CD4-positive, alpha-beta T cell treated with Interleukin-1 beta for 1 hour (primary cell): ENCODE measurements at regions not wholly inside any gene's neighbourhood (a gene's known extent, or its start where the extent isn't known, plus 50 kb on each side); places are given as distances from the start of the nearest gene placed in this dataset.
A peak's percentile ranks its signal among the peaks of the same experiment; 100 is the strongest.

Experiments
- DNase-seq, 2 donors: peaks; one replicate each; pipeline ENCODE4 v3.0.0-alpha.2; 2020 to 2022

GRCh38 chr3:127483902-127484591 is 106.5 kb downstream of the TPRA1 start:
- peak in 1 of 2 donors; percentile 11 for DNase-seq

- DNase-seq = no peak
These were observed 107.4 kb downstream of the TPRA1 start for GRCh38 chr3:127483005-127483641.

DNA sequence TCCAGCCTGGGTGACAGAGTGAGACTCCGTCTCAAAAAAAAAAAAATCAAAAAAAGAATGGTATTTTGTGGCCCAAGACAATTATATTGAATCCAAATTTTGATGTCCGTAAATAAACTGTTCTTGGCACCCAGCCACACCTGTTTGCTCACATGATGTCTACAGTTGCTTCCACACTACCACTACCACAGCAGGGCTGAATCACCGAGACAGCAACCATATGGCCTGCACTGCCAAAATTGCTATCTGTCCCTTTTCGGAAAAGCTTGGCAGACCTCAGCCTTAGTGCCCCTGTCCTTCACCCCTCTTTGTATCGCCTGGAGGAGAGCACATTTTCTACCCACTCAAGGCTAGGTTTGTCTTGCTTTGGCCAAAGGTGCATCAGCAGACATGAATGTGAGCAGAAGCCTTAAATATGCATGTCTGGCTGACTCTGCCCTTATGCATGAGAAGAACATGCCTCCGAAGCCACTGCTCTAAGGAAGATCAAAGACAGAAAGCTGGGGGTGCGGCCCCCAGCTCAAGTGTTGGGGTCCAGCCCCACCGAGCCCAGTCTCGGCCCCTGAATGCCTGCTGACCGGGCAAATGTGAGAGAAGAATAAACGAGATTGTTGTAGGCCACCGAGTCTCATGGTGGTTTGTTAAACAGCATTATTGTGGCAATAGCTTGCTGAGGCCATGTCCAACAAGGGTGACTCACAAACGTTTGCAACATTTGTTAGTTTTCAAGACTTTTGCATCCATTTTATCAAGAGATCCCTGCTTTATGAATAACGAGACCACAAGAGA is 108.1 kb downstream of the TPRA1 start:
- DNase-seq = no peak

- no peak for DNase-seq
These were observed 110.2 kb downstream of the TPRA1 start for GRCh38 chr3:127480196-127480954.

DNA sequence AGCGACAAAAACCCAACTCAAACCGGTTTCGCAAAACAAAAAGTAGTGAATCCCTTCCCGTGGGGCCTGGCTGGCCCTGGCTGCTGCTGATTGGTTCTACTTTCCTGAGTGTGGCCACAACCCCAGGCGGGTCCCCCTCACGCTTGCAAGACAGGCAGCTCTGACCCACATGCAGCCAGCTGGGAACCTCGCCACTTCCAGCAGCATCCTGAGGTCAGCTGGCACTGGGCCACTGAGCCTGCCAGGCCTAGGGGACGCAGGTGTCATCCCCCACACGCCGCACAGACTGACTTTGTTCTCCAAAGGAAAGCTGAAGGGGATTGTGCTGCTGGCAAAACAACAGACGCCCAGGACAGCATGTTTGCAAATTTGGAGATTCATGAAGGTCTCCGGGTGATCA is 111.1 kb downstream of the TPRA1 start:
- no peak for DNase-seq

DNA sequence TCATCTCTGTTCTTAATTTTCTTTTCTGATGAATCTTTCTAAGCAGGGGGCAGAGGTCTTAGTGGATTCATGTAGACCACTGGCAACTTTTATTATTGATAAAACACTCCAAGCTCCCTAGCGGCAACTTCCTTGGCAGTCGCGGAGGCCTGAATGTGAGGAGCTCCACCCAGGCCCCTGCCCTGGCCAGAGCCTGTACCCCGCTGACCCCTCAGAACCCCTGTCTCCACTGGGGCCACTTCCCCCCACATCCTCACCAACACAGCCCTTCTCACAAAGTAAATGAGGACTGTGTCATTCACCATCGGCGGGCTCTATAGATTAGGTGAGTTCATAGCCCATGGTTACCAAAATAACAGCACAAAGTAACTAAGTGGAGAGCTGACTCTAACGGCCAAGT is 111.6 kb downstream of the TPRA1 start:
- no peak for DNase-seq

DNA sequence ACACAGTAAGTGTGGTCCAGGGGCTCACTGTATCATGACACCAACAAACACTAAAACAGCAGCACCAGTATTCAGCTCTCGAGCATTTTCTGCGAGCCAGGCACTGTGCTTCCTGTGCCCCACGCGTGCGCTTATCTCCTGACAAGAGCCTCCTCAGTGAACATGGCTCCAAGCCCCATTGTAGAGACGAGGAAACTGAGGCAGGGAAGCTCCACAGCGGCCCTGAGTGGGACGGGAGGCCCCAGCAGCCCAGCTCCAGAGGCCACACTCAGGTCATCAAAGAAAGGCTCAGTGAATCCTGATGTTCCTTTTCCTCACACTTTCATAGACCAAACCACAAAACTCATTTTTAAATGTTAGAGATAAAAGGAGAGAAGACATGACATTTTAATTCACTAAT is 113.1 kb downstream of the TPRA1 start:
- no peak for DNase-seq

- no peak for DNase-seq
These were observed 113.6 kb downstream of the TPRA1 start for GRCh38 chr3:127476936-127477335.

GRCh38 chr3:127475975-127476705 is 114.4 kb downstream of the TPRA1 start:
- DNase-seq = no peak

- DNase-seq = no peak
These were observed 115.1 kb downstream of the TPRA1 start for GRCh38 chr3:127475391-127475790.

DNA sequence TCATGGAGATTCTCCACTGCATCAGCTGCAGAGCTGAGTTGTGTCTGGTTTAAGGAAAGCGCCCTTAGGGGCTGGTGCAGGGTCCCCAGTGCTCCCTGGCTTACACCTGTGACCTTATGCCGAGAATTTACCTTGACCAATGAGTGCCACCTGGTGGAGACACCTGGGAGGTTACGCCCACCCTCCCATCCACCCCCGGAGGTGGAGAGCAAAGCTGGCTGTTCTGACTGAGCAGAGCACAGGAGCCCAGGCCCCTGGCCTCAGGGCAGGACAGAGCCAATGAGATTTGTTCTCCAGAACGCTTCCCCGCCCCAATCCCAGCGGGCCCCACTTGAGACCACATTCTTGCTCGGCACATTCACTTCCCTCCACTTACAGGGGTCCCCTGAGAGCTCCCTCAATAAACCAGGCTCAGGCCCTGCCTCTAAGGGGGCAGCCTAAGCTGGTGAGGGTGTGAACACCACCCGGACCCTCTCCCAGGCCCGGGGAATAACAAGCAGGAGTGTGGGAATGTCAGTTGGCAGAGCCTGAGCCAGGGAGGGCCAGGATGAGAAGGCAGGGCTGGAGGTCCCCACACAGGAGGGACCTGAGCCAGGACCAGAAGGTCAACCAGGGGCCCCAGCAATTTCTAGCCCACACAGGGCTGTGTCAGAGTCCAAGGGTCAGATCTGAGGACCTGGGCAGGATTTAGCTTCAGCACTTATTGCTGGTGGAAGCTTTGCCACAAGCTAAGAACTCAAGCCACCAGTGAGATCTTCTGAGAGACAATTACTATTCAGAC is 117.1 kb downstream of the TPRA1 start:
- DNase-seq = no peak

DNA sequence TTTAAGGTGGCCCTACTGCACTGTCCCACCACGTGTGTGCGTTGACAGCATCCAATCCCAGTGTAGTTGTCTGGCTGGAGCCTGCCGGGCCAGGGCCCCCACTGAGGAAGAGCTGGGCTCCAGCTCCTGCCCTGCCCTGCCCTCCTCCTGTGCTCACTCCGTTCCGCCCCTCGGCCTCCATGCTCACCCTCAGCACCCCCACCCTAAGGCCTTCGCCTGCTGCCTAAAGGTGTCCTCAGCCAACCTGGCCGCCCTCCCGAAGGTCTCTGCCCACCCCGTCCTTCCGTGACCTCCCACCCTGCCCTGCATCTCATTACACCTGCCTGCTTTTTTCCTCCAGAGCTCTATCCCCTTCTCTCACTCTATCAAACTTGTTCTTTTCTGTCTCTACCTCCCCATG is 118.0 kb downstream of the TPRA1 start:
- DNase-seq = no peak

DNA sequence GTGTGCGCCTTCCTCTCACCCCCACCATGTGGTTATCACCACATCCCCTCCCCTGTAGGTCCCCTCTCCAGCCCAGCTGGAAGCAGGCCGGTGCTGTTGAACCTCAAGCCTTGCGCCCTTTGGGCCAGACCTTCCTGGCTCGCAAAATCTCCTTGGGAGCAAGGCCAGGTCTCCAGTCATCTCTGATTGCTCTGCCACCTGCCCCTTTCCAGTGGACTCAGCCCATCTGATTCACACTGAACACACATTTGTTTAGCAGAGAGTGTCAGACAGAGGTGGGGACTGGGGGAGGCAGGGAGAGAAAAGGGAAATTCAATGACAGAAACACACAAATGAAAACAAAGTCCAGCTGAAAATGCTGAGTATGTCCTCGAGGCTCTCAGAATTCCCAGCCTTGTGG is 119.4 kb downstream of the TPRA1 start:
- DNase-seq = no peak

DNA sequence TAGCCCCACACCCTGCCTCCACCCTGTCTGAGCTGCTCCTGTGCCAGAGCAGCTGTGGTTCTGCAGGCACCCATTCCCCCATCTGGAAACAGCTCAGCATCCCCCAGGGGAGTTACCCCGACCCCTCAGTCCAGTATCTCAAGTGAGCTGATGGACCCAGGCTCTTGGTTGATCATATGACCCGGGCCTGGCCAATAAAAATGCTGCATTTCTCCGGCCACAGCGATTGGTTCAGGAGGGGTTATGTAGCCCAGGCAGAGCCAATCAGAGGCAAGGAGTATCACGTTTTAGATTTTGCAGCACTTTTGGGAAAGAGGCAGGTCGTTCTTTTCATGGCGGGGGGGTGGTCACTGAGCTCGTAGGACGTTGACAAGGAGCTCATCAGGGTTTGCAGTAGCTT is 120.8 kb downstream of the TPRA1 start:
- DNase-seq = no peak

GRCh38 chr3:127467391-127467790 is 123.1 kb downstream of the TPRA1 start:
- DNase-seq = no peak

DNA sequence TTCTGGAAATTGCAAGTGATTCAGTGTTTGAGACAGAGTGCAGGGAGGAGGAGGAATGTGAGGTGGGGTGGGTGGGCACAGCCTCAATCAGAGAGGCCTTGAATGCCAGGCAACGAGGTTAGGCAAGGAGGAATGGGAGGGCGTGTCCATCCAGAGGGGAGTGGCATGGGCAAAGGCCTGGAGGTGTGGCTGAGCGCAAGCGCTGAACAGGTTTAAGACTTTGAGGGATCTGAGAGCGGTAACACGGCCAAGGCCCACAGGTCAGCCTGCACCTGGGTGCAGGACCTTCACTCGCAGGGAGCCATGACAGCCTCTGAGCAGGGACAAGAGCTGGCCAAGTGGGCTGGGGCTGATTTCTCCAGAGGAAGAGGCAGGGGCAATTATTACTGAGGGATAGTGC is 125.9 kb downstream of the TPRA1 start:
- DNase-seq = no peak

- DNase-seq = no peak
These were observed 128.3 kb downstream of the TPRA1 start for GRCh38 chr3:127462111-127462655.

DNA sequence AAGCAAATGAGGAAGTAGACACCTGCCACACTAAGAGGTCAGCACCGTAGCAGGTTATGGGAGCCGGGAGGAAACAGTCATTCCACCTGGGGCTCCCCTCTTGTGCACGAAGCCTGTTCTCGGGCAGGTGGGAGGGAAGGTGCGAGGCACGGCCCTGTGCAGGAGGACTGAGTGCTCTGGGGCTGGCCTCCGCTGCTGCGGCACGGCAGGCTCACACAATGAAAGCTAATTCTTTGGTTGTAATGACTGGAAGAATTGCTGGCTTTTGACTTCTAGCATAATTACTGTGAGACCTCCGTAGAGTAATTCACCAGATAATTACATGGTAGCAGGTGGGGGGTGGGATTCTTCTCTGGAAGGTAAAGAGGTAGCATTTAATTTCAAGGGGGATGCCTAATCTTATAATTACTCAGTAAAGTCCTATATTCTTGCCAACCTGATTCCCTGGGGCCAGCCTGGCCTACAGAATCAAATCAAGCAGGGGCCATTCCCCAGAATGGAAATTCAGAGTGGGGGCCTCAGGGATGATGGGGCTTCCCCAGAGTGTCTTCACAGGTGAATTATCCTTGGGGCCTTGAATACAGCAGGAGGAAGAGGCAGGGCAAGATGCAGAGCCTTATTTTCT is 129.1 kb downstream of the TPRA1 start:
- DNase-seq = no peak

DNA sequence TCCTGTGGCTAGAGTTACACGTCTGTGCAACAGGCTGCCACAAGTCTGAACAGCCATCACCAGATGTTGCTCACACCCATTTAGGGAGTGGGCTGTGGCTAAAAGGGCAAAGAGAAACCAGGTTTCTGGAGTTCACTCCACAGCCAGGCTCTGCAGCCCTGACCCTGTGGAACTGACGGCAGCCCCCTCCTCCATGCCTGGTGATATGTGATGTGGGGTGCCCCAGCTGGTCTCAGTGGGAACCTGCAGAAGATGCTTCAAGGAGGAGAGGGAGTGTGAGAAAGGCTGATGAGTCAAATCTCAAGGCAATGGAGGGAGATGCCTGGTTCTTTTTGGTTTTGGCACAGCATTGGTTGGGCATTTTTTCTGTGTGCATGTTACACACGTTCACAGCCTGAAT is 130.6 kb downstream of the TPRA1 start:
- DNase-seq = no peak

GRCh38 chr3:127458696-127459604 is 131.6 kb downstream of the TPRA1 start:
- DNase-seq = no peak
